SK-N-SH (cell line): ENCODE measurements at regions not wholly inside any gene's neighbourhood (a gene's known extent, or its start where the extent isn't known, plus 50 kb on each side); places are given as distances from the start of the nearest gene placed in this dataset.

Experiments
- CTCF ChIA-PET: fragments of 300-600, 350-600 bp; formaldehyde crosslinking; extraction: SDS; loops from one replicate; lab custom pipeline; 2021; lab: Yijun Ruan, JAX
- POLR2A ChIA-PET: fragments of 350-600 bp; sonication (Branson Sonifier 250); formaldehyde crosslinking; extraction: SDS; loops from one replicate; lab custom pipeline; 2020; ENCODE audit warnings: antibody characterized with exemption, inconsistent platforms; lab: Yijun Ruan, JAX
- DNase-seq: peaks from one replicate; pipeline ENCODE4 v3.0.0; 2012
- H2AFZ ChIP-seq: fragments of 200-600 bp; sonication (generic); 2 replicates; pipeline ENCODE4 v1.8.1; 2016; ENCODE audit warnings: antibody characterized with exemption, mild to moderate bottlenecking, low read depth
- H3F3A ChIP-seq: fragments of 200-600 bp; sonication (generic); replicated peaks from 2 replicates; pipeline ENCODE3; 2016; ENCODE audit warnings: antibody characterized with exemption, mild to moderate bottlenecking; ENCODE audit not compliant: insufficient read depth
- H3K27ac ChIP-seq, 2 experiments: fragments of 200-500 bp in 1 of 2; fragments of 200-600 bp in 1 of 2; sonication (Bioruptor generic) in 1 of 2; sonication (generic), shearing (Covaris generic) in 1 of 2; 2 replicates each; pipeline versions ENCODE4 v1.5.1 to v1.6.1; 2014 to 2016; ENCODE audit warnings: low read depth in 2 of 2, inconsistent platforms in 1 of 2, low read length in 1 of 2, mild to moderate bottlenecking in 1 of 2, mixed read lengths in 1 of 2
- H3K27me3 ChIP-seq: fragments of 200-600 bp; sonication (generic), shearing (Covaris generic); 2 replicates; pipeline ENCODE4 v1.6.1; 2016; ENCODE audit warnings: mixed run types; ENCODE audit not compliant: insufficient read depth
- H3K36me3 ChIP-seq, 2 experiments: fragments of 200-500 bp in 1 of 2; fragments of 200-600 bp in 1 of 2; sonication (Bioruptor generic) in 1 of 2; sonication (generic) in 1 of 2; replicated peaks in 1 of 2; 2 replicates each; pipeline versions ENCODE3 to v1.5.1; 2014 to 2016; ENCODE audit warnings: low read length in 1 of 2, mild to moderate bottlenecking in 1 of 2; ENCODE audit not compliant: insufficient read depth in 2 of 2, control insufficient read depth in 1 of 2
- H3K4me1 ChIP-seq, 2 experiments: fragments of 200-500 bp in 1 of 2; fragments of 200-600 bp in 1 of 2; sonication (Bioruptor generic) in 1 of 2; sonication (generic), shearing (Covaris generic) in 1 of 2; 2 replicates each; pipeline versions ENCODE4 v1.5.1 to v1.6.1; 2014 to 2016; ENCODE audit warnings: low read depth in 1 of 2, low read length in 1 of 2, mixed run types in 1 of 2; ENCODE audit not compliant: insufficient read depth in 2 of 2, control insufficient read depth in 1 of 2
- H3K4me2 ChIP-seq: fragments of 200-600 bp; sonication (generic), shearing (Covaris generic); 2 replicates; pipeline ENCODE4 v1.6.1; 2017; ENCODE audit warnings: mixed run types
- H3K4me3 ChIP-seq, 2 experiments: fragments of 200-500 bp in 1 of 2; fragments of 200-600 bp in 1 of 2; sonication (Bioruptor generic) in 1 of 2; sonication (generic), shearing (Covaris generic) in 1 of 2; 2 replicates each; pipeline versions ENCODE4 v1.5.1 to v1.8.1; 2014 to 2016; ENCODE audit warnings: low read depth in 2 of 2, inconsistent platforms in 1 of 2, low read length in 1 of 2, mild to moderate bottlenecking in 1 of 2, mixed read lengths in 1 of 2, moderate library complexity in 1 of 2
- H3K79me2 ChIP-seq: fragments of 200-600 bp; sonication (generic); 2 replicates; pipeline ENCODE4 v1.8.1; 2017; ENCODE audit warnings: mild to moderate bottlenecking; ENCODE audit not compliant: insufficient read depth
- H3K9ac ChIP-seq: fragments of 200-600 bp; sonication (generic); 2 replicates; pipeline ENCODE4 v1.6.1; 2017; ENCODE audit warnings: mixed run types
- H3K9me2 ChIP-seq: fragments of 200-600 bp; sonication (generic); 2 replicates; pipeline ENCODE4 v1.6.1; 2017; ENCODE audit warnings: mixed run types
- H3K9me3 ChIP-seq: fragments of 200-600 bp; sonication (generic); 2 replicates; pipeline ENCODE4 v1.6.1; 2017; ENCODE audit warnings: mixed run types, mild to moderate bottlenecking, moderate library complexity
- H4K20me1 ChIP-seq: fragments of 200-600 bp; sonication (generic); 2 replicates; pipeline ENCODE4 v1.6.1; 2017; ENCODE audit warnings: mild to moderate bottlenecking, mixed run types; ENCODE audit not compliant: insufficient read depth
- CTCF ChIP-seq: fragments of 200-600 bp; sonication (generic); IDR thresholded peaks from 2 replicates; pipeline ENCODE4 v1.6.1; 2017; ENCODE audit warnings: antibody characterized with exemption, mild to moderate bottlenecking, moderate library complexity
- ELF1 ChIP-seq: IDR thresholded peaks from 2 replicates; pipeline ENCODE4 v1.4.0; 2012
- EP300 ChIP-seq, 2 experiments: IDR thresholded peaks; 2 replicates each; pipeline versions ENCODE4 v1.4.0 to v1.6.1; 2012; ENCODE audit warnings: borderline replicate concordance in 1 of 2, low read depth in 1 of 2, low read length in 1 of 2
- FOXJ3 ChIP-seq: sonication (generic); formaldehyde crosslinking; IDR thresholded peaks from 2 replicates; pipeline ENCODE4 v1.5.1; 2020; ENCODE audit warnings: mild to moderate bottlenecking, missing genetic modification reagents
- GABPA ChIP-seq: IDR thresholded peaks from 2 replicates; pipeline ENCODE4 v1.4.0; 2012; ENCODE audit warnings: low read depth, mild to moderate bottlenecking
- GATA2 ChIP-seq: sonication (generic); formaldehyde crosslinking; IDR thresholded peaks from 2 replicates; pipeline ENCODE4 v1.5.0; 2020; ENCODE audit warnings: mild to moderate bottlenecking, missing genetic modification reagents
- NFIC ChIP-seq: IDR thresholded peaks from 2 replicates; pipeline ENCODE4 v1.4.0; 2012; ENCODE audit warnings: borderline replicate concordance
- POLR2AphosphoS5 ChIP-seq: IDR thresholded peaks from 2 replicates; pipeline ENCODE4 v1.6.1; 2012; ENCODE audit warnings: low read depth, low read length
- REST ChIP-seq: IDR thresholded peaks from 2 replicates; pipeline ENCODE4 v1.6.1; 2012; ENCODE audit warnings: mild to moderate bottlenecking, low read depth, low read length, moderate library complexity
- RFX5 ChIP-seq: IDR thresholded peaks from 2 replicates; pipeline ENCODE4 v1.6.1; 2012; ENCODE audit warnings: mild to moderate bottlenecking, improper control_type of control experiment, low read length
- SIN3A ChIP-seq: IDR thresholded peaks from 2 replicates; pipeline ENCODE4 v1.6.1; 2012; ENCODE audit warnings: low read depth, mild to moderate bottlenecking, low read length, moderate library complexity, borderline replicate concordance
- SMC3 ChIP-seq: IDR thresholded peaks from 2 replicates; pipeline ENCODE4 v1.6.1; 2012; ENCODE audit warnings: low read depth, low read length, improper control_type of control experiment
- TCF12 ChIP-seq: IDR thresholded peaks from 2 replicates; pipeline ENCODE4 v1.4.0; 2012
- YY1 ChIP-seq: IDR thresholded peaks from 2 replicates; pipeline ENCODE4 v1.4.0; 2012; ENCODE audit warnings: low read depth, mild to moderate bottlenecking
- WGBS: methylation state at CpG from one replicate; pipeline ENCODE4 v1.1.6; 2017; ENCODE audit warnings: low lambda C conversion rate; 5-methylcytosine and 5-hydroxymethylcytosine counted together
- TF ChIP-seq, protein P1 (sequence below): IDR thresholded peaks from 2 replicates; pipeline ENCODE4 v1.4.0; 2012; ENCODE audit warnings: low read depth, borderline replicate concordance

GRCh38 chr4:89625599-89626293 is 211.2 kb downstream of the SNCA start:
- no peak overlapping the region for H2AFZ ChIP-seq
- H3K27me3 ChIP-seq, result peaks cover 6% of the 10 kb centered on the region; the same call in 1 of the 2 replicates
- H3K4me3 ChIP-seq, result no peak overlapping the region
- CTCF ChIA-PET, result interaction anchor here (1.9 to 2.1 kb wide), 2 partner anchors 15 to 32 kb away, joined by 4 to 8 read pairs; no protein-coding TSS in a partner anchor
- H3K27ac ChIP-seq, result no peak overlapping the region
- H3K79me2 ChIP-seq, result no peaks in the 10 kb centered on the region
- TF ChIP-seq, protein P1, sequence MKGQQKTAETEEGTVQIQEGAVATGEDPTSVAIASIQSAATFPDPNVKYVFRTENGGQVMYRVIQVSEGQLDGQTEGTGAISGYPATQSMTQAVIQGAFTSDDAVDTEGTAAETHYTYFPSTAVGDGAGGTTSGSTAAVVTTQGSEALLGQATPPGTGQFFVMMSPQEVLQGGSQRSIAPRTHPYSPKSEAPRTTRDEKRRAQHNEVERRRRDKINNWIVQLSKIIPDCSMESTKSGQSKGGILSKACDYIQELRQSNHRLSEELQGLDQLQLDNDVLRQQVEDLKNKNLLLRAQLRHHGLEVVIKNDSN, result no peak
- TF ChIP-seq NFIC (no peak), GATA2 (CRISPR knock-in tag) (no peak), YY1 (no peak), TCF12 (no peak), SMC3 (no peak), ELF1 (no peak), RFX5 (no peak)
- POLR2A ChIA-PET, result no interaction called here
- WGBS, result 4% methylated on average over 1 of the region's 1 CpG
- H3K9me3 ChIP-seq, result no peaks in the 10 kb centered on the region
- no peaks in the 10 kb centered on the region for H3F3A ChIP-seq
- H3K4me1 ChIP-seq, result no peaks in the 10 kb centered on the region; a peak in 1 of 4 replicates
- no peak for DNase-seq
- no peaks in the 10 kb centered on the region for H3K36me3 ChIP-seq
- H3K9ac ChIP-seq, result no peak overlapping the region
- no peak overlapping the region for H3K4me2 ChIP-seq
- no peaks in the 10 kb centered on the region for H3K9me2 ChIP-seq
- no peaks in the 10 kb centered on the region for H4K20me1 ChIP-seq

GRCh38 chr4:89619206-89619962 is 217.6 kb downstream of the SNCA start:
- Histone ChIP-seq H3K9me2 (no peaks in the 10 kb centered on the region), H3K27me3 (no peaks in the 10 kb centered on the region), H3K27ac (no peak overlapping the region), H3F3A (no peaks in the 10 kb centered on the region), H3K36me3 (no peaks in the 10 kb centered on the region), H3K79me2 (no peaks in the 10 kb centered on the region), H2AFZ (no peak overlapping the region), H3K4me1 (no peaks in the 10 kb centered on the region), H3K4me3 (no peak overlapping the region), H3K9me3 (no peaks in the 10 kb centered on the region), H3K9ac (no peak overlapping the region), H4K20me1 (no peaks in the 10 kb centered on the region), H3K4me2 (no peak overlapping the region)
- DNase-seq, result no peak
- no peak for TF ChIP-seq NFIC
- CTCF ChIA-PET, result no interaction called here
- WGBS, result 91% methylated on average over 1 of the region's 1 CpG
- POLR2A ChIA-PET, result no interaction called here

DNA sequence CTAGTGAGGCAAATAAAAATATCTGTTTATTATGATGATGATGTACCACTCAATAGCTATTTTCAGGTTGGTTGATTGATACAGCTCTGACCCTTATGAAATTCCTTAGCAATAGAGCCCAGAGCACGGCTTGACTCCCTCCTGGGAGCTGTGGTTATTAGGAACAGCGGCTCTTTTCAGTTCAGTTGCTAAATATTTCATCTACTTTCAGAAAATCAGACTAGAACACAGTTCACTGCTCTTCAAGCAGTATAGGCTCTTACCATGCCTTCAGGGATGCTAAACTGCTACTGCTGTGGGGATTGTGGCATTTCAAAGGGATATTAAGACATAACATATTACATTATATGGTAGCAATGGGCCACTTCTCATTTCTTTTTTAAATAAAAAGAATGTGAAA is 218.8 kb downstream of the SNCA start:
- Histone ChIP-seq H3K36me3 (no peaks in the 10 kb centered on the region), H3K4me1 (no peaks in the 10 kb centered on the region), H3K9me2 (no peaks in the 10 kb centered on the region), H2AFZ (no peak overlapping the region), H3K9me3 (no peaks in the 10 kb centered on the region), H4K20me1 (no peaks in the 10 kb centered on the region), H3F3A (no peaks in the 10 kb centered on the region), H3K27me3 (no peaks in the 10 kb centered on the region), H3K4me3 (no peak overlapping the region), H3K9ac (no peak overlapping the region), H3K27ac (no peak overlapping the region), H3K4me2 (no peak overlapping the region), H3K79me2 (no peaks in the 10 kb centered on the region)
- WGBS, result 55% methylated on average over 2 of the region's 2 CpGs
- DNase-seq, result no peak
- POLR2A ChIA-PET, result no interaction called here
- CTCF ChIA-PET, result interaction anchor here (0.8 kb wide), 1 partner anchor 251 kb away, joined by 3 read pairs; no protein-coding TSS in a partner anchor
- TF ChIP-seq POLR2AphosphoS5 (no peak), ELF1 (no peak), CTCF (no peak), SIN3A (no peak), GATA2 (CRISPR knock-in tag) (no peak), EP300 (IDR thresholded peaks at IDR 0.05; ENCODE audit: borderline replicate concordance in 1 of 2, low read depth in 1 of 2, low read length in 1 of 2) (no peak), FOXJ3 (CRISPR knock-in tag) (no peak), YY1 (no peak), REST (no peak), GABPA (no peak)
